ENCODE measurements at regions not wholly inside any gene's neighbourhood (a gene's known extent, or its start where the extent isn't known, plus 50 kb on each side); places are given as distances from the start of the nearest gene placed in this dataset.

DNA sequence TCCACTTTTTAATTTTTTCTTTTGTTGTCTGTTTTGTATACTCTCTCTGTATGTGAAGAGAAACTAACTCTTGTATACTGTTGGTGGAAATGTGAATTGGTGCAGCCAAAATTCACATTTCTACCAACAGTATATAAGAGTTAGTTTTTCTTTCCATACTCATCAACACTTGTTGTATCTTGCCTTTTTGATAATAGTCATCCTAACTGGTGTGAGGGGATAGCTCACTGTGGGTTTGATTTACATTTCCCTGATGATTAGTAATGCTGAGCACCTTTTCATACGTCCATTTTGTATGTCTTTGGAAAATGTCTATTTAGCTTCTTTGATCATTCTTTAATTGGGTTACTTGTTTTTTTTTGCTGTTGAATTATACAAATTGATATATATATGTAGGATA lies 375.5 kb upstream of the IGFBP3 start:
- TF ChIP-seq, protein P1, sequence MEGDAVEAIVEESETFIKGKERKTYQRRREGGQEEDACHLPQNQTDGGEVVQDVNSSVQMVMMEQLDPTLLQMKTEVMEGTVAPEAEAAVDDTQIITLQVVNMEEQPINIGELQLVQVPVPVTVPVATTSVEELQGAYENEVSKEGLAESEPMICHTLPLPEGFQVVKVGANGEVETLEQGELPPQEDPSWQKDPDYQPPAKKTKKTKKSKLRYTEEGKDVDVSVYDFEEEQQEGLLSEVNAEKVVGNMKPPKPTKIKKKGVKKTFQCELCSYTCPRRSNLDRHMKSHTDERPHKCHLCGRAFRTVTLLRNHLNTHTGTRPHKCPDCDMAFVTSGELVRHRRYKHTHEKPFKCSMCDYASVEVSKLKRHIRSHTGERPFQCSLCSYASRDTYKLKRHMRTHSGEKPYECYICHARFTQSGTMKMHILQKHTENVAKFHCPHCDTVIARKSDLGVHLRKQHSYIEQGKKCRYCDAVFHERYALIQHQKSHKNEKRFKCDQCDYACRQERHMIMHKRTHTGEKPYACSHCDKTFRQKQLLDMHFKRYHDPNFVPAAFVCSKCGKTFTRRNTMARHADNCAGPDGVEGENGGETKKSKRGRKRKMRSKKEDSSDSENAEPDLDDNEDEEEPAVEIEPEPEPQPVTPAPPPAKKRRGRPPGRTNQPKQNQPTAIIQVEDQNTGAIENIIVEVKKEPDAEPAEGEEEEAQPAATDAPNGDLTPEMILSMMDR (IDR thresholded peaks at IDR 0.05; ENCODE audit: extremely low read depth, missing control alignments) = no peak
- no peak for DNase-seq (ENCODE audit: low spot score)

DNA sequence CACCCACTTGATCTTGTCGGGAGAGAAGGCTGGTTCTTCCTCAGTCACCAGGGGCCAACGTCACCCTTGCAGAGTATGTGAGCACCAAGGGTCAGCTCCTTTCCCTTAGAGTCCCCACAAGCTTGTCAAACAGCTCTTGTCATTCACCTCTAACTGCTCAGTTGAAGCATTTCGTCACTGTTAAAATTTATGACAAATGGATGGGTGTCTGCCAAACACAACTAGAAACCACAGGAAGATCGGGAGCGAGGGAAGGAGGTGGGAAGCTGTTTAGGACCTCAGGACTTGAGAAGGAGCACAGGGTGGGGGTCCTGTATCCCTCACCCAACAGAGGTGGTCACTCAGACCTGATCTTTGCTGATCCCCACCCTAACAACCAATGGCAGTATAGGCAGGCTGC lies 373.3 kb upstream of the IGFBP3 start:
- DNase-seq (ENCODE audit: low spot score) = no peak
- TF ChIP-seq, protein P1 (IDR thresholded peaks at IDR 0.05; ENCODE audit: extremely low read depth, missing control alignments) = no peak

DNA sequence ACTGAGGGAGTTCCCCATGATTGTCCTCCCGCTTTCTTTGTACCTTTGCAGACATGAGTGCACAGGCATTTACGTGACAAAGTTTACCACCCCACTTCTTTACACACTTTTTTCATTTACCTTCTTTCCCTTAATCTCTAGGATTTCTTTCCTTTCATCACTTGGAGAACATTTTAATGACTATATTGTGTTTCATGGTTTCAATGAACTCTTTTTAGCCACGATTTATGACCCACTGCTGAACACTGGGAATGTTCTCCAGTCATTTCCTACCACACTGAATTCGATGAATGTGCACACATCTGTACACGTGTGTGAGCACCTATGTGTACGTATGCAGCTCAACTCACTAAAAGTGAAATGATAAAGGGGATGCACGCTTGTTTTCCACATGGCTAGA lies 371.7 kb upstream of the IGFBP3 start:
- no peak for DNase-seq (ENCODE audit: low spot score)
- TF ChIP-seq, protein P1 (IDR thresholded peaks at IDR 0.05; ENCODE audit: extremely low read depth, missing control alignments) = no peak

DNA sequence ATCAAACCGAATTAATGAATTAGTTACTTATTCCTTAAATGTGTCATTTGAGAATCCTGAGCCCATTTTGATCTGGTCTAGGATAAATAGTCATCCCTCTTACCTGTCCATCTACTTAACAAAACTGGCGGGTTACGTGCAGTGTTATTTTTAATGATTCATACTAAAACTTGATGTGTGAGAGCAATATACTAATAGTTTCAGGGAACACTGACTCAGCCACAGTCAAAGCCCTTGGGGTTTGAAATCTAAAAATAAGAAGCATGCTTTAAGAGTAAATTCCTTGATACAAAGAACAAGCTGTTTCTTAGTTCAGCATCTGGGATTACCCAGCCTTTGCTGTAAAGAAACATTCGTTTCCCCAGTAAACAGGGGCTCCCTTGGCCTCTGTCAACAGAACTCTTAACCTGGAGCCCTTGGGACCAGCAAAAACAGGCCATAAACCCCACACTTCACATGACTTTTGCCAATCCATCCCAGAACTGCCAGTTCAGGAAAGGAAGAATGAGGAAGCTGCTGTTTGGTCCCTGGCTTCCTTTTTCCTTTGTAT lies 370.6 kb upstream of the IGFBP3 start:
- TF ChIP-seq, protein P1 (IDR thresholded peaks at IDR 0.05; ENCODE audit: extremely low read depth, missing control alignments) = no peak
- DNase-seq (ENCODE audit: low spot score) = peak; percentile 14

DNA sequence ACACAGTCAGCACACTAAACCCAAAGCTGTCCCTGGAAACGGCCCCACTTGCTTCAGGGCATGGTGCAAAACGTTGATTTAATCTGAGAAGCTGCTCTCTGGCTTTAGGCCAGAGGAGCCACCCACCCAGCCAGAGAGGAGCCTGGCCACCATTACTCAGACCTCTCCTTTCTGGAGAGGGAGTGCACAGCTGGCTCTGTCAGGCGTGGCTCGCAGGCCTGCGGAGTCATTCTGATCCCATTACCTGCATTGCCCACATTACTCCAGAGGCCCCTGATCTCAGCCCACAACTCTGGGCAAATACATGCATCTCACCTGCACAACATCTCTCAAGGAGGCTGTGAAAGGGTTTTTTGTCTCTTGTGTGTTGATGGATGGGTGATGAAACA lies 370.0 kb upstream of the IGFBP3 start:
- TF ChIP-seq, protein P1 (IDR thresholded peaks at IDR 0.05; ENCODE audit: extremely low read depth, missing control alignments) = no peak
- peak; percentile 12 for DNase-seq (ENCODE audit: low spot score)

GRCh38 chr7:46290374-46291049 lies 369.4 kb upstream of the IGFBP3 start:
- TF ChIP-seq, protein P1 (IDR thresholded peaks at IDR 0.05; ENCODE audit: extremely low read depth, missing control alignments) = no peak
- no peak for DNase-seq (ENCODE audit: low spot score)

DNA sequence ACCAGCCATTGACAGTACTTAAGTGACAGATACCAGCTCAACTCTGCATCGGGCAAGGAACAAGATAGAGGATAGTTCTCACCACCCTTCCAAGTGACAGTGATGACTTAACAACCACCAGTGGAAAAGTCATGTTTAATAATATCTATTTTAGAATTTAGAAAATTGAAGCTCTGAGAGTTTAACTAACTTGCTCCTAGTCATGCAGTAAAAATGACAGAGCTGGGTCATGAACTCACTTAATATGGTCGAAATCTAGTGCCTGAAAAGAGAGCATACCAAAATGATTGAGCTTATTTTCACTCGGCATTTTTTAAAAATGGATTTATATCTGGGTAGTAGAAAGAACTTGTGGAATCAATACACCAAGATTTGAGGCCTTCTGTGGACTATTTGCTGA lies 367.8 kb upstream of the IGFBP3 start:
- DNase-seq (ENCODE audit: low spot score) = no peak
- TF ChIP-seq, protein P1 (IDR thresholded peaks at IDR 0.05; ENCODE audit: extremely low read depth, missing control alignments) = no peak
